ENCODE measurements at regions not wholly inside any gene's neighbourhood (a gene's known extent, or its start where the extent isn't known, plus 50 kb on each side); places are given as distances from the start of the nearest gene placed in this dataset.

GRCh38 chr2:128911276-128911675 lies 592.6 kb upstream of the HS6ST1 start:
- H3K4me3 ChIP-seq (ENCODE audit: low read depth, low read length): no peak overlapping the region
- H3K27me3 ChIP-seq (replicated peaks; ENCODE audit: control insufficient read depth, insufficient read depth, low read length): no peaks in the 10 kb centered on the region
- no peaks in the 10 kb centered on the region for H3K36me3 ChIP-seq (ENCODE audit: control insufficient read depth, insufficient read depth, low read length)
- CTCF ChIA-PET: no interaction called here
- POLR2A ChIA-PET: no interaction called here
- peaks cover 6% of the 10 kb centered on the region for H3K9me3 Mint-ChIP-seq (ENCODE audit: unreplicated experiment)
- no peaks in the 10 kb centered on the region for H3K27me3 Mint-ChIP-seq (ENCODE audit: insufficient read depth, unreplicated experiment)
- no peak overlapping the region for H3K4me3 Mint-ChIP-seq (ENCODE audit: unreplicated experiment)
- DNase-seq: no peak
- H3K4me1 Mint-ChIP-seq (ENCODE audit: low read depth, unreplicated experiment): no peaks in the 10 kb centered on the region
- intact Hi-C loops (cut with micrococcal nuclease; ENCODE audit: unreplicated experiment): no loop called here
- H3K4me1 ChIP-seq: no peaks in the 10 kb centered on the region
- TF ChIP-seq CTCF (IDR thresholded peaks at IDR 0.05; ENCODE audit: insufficient read depth in 1 of 2, low read depth in 1 of 2, low read length in 1 of 2, severe bottlenecking in 1 of 2, unreplicated experiment in 1 of 2): no peak
- BruUV-seq (replicated peaks): no TSS peak
- no peak overlapping the region for H3K27ac Mint-ChIP-seq (ENCODE audit: unreplicated experiment)
- H3K9me3 ChIP-seq: no peaks in the 10 kb centered on the region; the same call in 1 of the 2 replicates
- H3K36me3 Mint-ChIP-seq (ENCODE audit: insufficient read depth, unreplicated experiment): no peaks in the 10 kb centered on the region

GRCh38 chr2:128914320-128914719 lies 595.7 kb upstream of the HS6ST1 start:
- H3K36me3 ChIP-seq (ENCODE audit: control insufficient read depth, insufficient read depth, low read length): no peaks in the 10 kb centered on the region
- no peak overlapping the region for H3K27ac Mint-ChIP-seq (ENCODE audit: unreplicated experiment)
- H3K27me3 ChIP-seq (replicated peaks; ENCODE audit: control insufficient read depth, insufficient read depth, low read length): no peaks in the 10 kb centered on the region
- no peak overlapping the region for H3K4me3 Mint-ChIP-seq (ENCODE audit: unreplicated experiment)
- ChIA-PET POLR2A (no interaction called here), CTCF (no interaction called here)
- no peaks in the 10 kb centered on the region for H3K4me1 ChIP-seq
- H3K4me1 Mint-ChIP-seq (ENCODE audit: low read depth, unreplicated experiment): no peaks in the 10 kb centered on the region
- no peaks in the 10 kb centered on the region for H3K27me3 Mint-ChIP-seq (ENCODE audit: insufficient read depth, unreplicated experiment)
- BruUV-seq (replicated peaks): no TSS peak
- no peaks in the 10 kb centered on the region for H3K36me3 Mint-ChIP-seq (ENCODE audit: insufficient read depth, unreplicated experiment)
- no peaks in the 10 kb centered on the region for H3K9me3 Mint-ChIP-seq (ENCODE audit: unreplicated experiment)
- no peak for DNase-seq
- H3K9me3 ChIP-seq: peaks cover 7% of the 10 kb centered on the region; the same call in 1 of the 2 replicates
- intact Hi-C loops (cut with micrococcal nuclease; ENCODE audit: unreplicated experiment): no loop called here
- H3K4me3 ChIP-seq (ENCODE audit: low read depth, low read length): no peak overlapping the region
- TF ChIP-seq CTCF (IDR thresholded peaks at IDR 0.05; ENCODE audit: insufficient read depth in 1 of 2, low read depth in 1 of 2, low read length in 1 of 2, severe bottlenecking in 1 of 2, unreplicated experiment in 1 of 2): no peak

- Histone ChIP-seq H3K27me3 (replicated peaks; ENCODE audit: control insufficient read depth, insufficient read depth, low read length) (no peaks in the 10 kb centered on the region), H3K4me1 (0 out of 2 replicates have a peak, but pooled peaks cover 3% of the 10 kb centered on the region), H3K36me3 (ENCODE audit: control insufficient read depth, insufficient read depth, low read length) (no peaks in the 10 kb centered on the region), H3K4me3 (ENCODE audit: low read depth, low read length) (no peak overlapping the region), H3K9me3 (peaks cover 7% of the 10 kb centered on the region; the same call in 1 of the 2 replicates)
- ChIA-PET CTCF (interaction anchor here (0.6 kb wide), 1 partner anchor 455 kb away, joined by 3 read pairs; no protein-coding TSS in a partner anchor), POLR2A (no interaction called here)
- Mint-ChIP-seq H3K27ac (ENCODE audit: unreplicated experiment) (no peak overlapping the region), H3K27me3 (ENCODE audit: insufficient read depth, unreplicated experiment) (no peaks in the 10 kb centered on the region), H3K9me3 (ENCODE audit: unreplicated experiment) (peaks cover 1% of the 10 kb centered on the region), H3K4me1 (ENCODE audit: low read depth, unreplicated experiment) (peaks cover 7% of the 10 kb centered on the region), H3K4me3 (ENCODE audit: unreplicated experiment) (no peak overlapping the region), H3K36me3 (ENCODE audit: insufficient read depth, unreplicated experiment) (no peaks in the 10 kb centered on the region)
- BruUV-seq (replicated peaks): no TSS peak
- no peak for TF ChIP-seq CTCF (IDR thresholded peaks at IDR 0.05; ENCODE audit: insufficient read depth in 1 of 2, low read depth in 1 of 2, low read length in 1 of 2, severe bottlenecking in 1 of 2, unreplicated experiment in 1 of 2)
- intact Hi-C loops (cut with micrococcal nuclease; ENCODE audit: unreplicated experiment): no loop called here
- DNase-seq: no peak
Measured at GRCh38 chr2:128921751-128922150, 603.1 kb upstream of the HS6ST1 start.

Measured in Caco-2 (cell line).